ENCODE measurements at regions not wholly inside any gene's neighbourhood (a gene's known extent, or its start where the extent isn't known, plus 50 kb on each side); places are given as distances from the start of the nearest gene placed in this dataset.

GRCh38 chr1:34657849-34658248 lies 97.0 kb upstream of the GJB5 start:
- TF ChIP-seq CTCF (conservative IDR thresholded peaks at IDR 0.05; ENCODE audit: low read length) (no peak), EZH2phosphoT487 (IDR thresholded peaks at IDR 0.05; ENCODE audit: borderline replicate concordance, low read depth, low read length) (no peak)

All from OCI-LY7 (cell line).